Psoas muscle (tissue), 7 donors: ENCODE measurements at regions not wholly inside any gene's neighbourhood (a gene's known extent, or its start where the extent isn't known, plus 50 kb on each side); places are given as distances from the start of the nearest gene placed in this dataset.

Experiments
- ATAC-seq, 4 donors: fragments of 200-7000 bp; cut with Tn5 transposase; one replicate each; pipeline ENCODE4 v1.9.1; 2020; ENCODE audit warnings: moderate library complexity in 3 of 4, mild to moderate bottlenecking in 2 of 4
- DNase-seq, 2 donors: peaks; one replicate each; pipeline ENCODE4 v3.0.0-alpha.2; 2020
- H3K27ac ChIP-seq: fragments of 200-600 bp; one replicate; pipeline ENCODE4 v1.8.0; 2022
- H3K27me3 ChIP-seq, 3 donors: fragments of 200-600 bp in 1 of 3; one replicate each; pipeline versions ENCODE4 v1.6.1 to v1.8.0; 2013 to 2022; ENCODE audit warnings: low read length in 2 of 3, mild to moderate bottlenecking in 2 of 3, moderate library complexity in 1 of 3; ENCODE audit not compliant: insufficient read depth in 3 of 3
- H3K36me3 ChIP-seq, 2 donors: fragments of 200-600 bp in 1 of 2; one replicate each; pipeline versions ENCODE4 v1.6.1 to v1.8.0; 2013 to 2022; ENCODE audit warnings: low read depth in 1 of 2, mild to moderate bottlenecking in 1 of 2, moderate library complexity in 1 of 2; ENCODE audit not compliant: insufficient read depth in 1 of 2
- H3K4me1 ChIP-seq: fragments of 200-600 bp; one replicate; pipeline ENCODE4 v1.8.0; 2022
- H3K4me3 ChIP-seq: fragments of 200-600 bp; one replicate; pipeline ENCODE4 v1.8.0; 2022; ENCODE audit warnings: mild to moderate bottlenecking
- H3K9me3 ChIP-seq: fragments of 200-600 bp; one replicate; pipeline ENCODE4 v1.8.0; 2022
- WGBS, 3 donors: extraction: QIAGEN DNeasy Blood & Tissue Kit; methylation state at CpG; one replicate each; pipeline versions ENCODE4 v1.1.6 to v1.1.7; 2013; 5-methylcytosine and 5-hydroxymethylcytosine counted together
- intact Hi-C, 2 donors: fragments of 100-400 bp; cut with DNase I; formaldehyde crosslinking; loops; one replicate each; pipeline versions ENCODE4 v1.11.0 to v1.14.2; 2022
- TF ChIP-seq, protein P1 (sequence below): fragments of 200-600 bp; IDR thresholded peaks from one replicate; pipeline ENCODE4 v1.8.0; 2022; ENCODE audit warnings: antibody characterized with exemption
- donor health status: healthy with polysubstance abuse.
- donor health status: DM: no; HTN: no; CAD: no; lungs with moderate emphysema.
- donor health status: Bipolar disorder and iron deficiency.
- donor health status: healthy.
- donor health status: DM: yes; HTN: yes; CAD: no.
- donor health status: DM: no; HTN: no; CAD: no.
- donor health status: DM: yes; HTN: yes; CAD: no.

DNA sequence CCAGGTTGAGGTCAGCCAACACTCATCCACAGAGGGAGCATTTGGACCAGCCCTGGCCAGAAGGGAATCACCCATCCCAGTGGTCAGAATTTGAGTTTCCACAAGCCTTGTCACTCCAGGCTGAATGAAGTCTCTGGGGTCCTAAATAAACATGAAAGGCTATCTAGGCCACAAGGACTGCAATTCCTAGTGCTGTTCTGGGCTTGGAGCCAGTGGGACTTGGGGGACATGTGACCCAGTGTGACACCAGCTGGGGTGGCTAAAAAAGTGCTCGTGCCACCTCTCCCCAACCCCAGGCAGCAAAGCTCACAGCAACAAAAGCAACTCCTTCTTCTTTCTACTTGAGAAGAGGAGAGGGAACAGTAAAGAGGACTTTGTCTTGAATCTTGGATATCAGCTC is 91.7 kb downstream of the MDH1 start:
- Histone ChIP-seq H3K27me3 (no peaks in the 10 kb centered on the region), H3K4me3 (no peak overlapping the region), H3K4me1 (peaks cover 5% of the 10 kb centered on the region), H3K36me3 (no peaks in the 10 kb centered on the region), H3K27ac (no peak overlapping the region), H3K9me3 (no peaks in the 10 kb centered on the region)
- peak; percentile 27 to 85 (median 76) for ATAC-seq
- intact Hi-C loops, result no loop called here
- WGBS, 3 donors, result 17 to 41% (median 36%) methylated on average over 1 of the region's 1 CpG
- TF ChIP-seq, protein P1, sequence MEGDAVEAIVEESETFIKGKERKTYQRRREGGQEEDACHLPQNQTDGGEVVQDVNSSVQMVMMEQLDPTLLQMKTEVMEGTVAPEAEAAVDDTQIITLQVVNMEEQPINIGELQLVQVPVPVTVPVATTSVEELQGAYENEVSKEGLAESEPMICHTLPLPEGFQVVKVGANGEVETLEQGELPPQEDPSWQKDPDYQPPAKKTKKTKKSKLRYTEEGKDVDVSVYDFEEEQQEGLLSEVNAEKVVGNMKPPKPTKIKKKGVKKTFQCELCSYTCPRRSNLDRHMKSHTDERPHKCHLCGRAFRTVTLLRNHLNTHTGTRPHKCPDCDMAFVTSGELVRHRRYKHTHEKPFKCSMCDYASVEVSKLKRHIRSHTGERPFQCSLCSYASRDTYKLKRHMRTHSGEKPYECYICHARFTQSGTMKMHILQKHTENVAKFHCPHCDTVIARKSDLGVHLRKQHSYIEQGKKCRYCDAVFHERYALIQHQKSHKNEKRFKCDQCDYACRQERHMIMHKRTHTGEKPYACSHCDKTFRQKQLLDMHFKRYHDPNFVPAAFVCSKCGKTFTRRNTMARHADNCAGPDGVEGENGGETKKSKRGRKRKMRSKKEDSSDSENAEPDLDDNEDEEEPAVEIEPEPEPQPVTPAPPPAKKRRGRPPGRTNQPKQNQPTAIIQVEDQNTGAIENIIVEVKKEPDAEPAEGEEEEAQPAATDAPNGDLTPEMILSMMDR, result no peak
- DNase-seq, result no peak

DNA sequence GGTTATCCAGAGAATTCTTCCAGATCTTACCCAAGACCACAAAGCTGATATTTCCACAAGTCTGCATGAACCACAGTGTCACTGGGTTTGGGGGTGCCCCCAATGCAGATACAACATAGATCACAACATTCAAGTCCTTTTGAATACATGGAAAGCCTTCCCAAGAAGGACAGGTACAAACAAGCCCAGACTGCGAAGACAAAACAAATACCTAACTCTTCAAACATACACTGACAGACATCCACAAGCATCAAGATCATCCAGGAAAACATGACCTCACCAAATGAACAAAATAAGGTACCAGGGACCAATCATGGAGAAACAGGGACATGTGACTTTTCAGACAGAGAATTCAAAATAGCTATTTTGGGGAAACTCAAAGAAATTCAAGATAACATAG is 93.1 kb downstream of the MDH1 start:
- intact Hi-C loops, result no loop called here
- H3K9me3 ChIP-seq, result no peaks in the 10 kb centered on the region
- no peak overlapping the region for H3K27ac ChIP-seq
- H3K27me3 ChIP-seq, result no peaks in the 10 kb centered on the region
- no peak for ATAC-seq
- H3K4me3 ChIP-seq, result no peak overlapping the region
- H3K4me1 ChIP-seq, result peaks cover 5% of the 10 kb centered on the region
- DNase-seq, result no peak
- 94 to 100% (median 100%) methylated on average over 1 of the region's 1 CpG for WGBS, 3 donors
- H3K36me3 ChIP-seq, result no peaks in the 10 kb centered on the region
- TF ChIP-seq, protein P1, result no peak

DNA sequence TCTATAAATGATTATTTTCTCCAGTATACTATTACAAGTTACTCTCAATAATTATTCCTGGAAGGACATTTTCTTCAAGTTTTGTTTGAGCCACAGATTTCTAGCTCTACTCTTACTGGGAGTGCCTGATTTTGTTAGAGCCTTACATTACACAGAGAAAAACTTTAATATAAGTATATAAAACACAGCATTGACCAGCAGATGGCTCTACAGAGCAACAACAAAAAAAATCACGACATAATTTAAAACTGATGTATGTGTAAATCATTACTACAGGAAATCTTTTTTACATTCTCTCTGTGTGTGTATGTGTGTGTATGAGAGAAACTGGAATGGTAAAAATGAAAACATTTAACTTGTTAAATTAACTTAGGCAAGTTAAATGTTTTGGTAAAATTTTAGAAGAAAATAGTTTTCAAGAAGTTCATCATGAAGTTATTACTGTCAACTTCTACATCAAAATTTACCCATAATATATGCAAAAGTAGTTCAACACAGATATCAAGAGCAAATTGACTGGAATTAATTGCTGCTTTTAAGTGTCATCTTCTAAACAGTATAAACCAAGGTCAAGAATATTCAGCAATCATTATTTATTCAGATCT is 103.3 kb downstream of the MDH1 start:
- Histone ChIP-seq H3K4me3 (no peak overlapping the region), H3K27ac (no peak overlapping the region), H3K36me3 (no peaks in the 10 kb centered on the region), H3K4me1 (no peaks in the 10 kb centered on the region), H3K9me3 (no peaks in the 10 kb centered on the region), H3K27me3 (no peaks in the 10 kb centered on the region)
- DNase-seq (no peak), ATAC-seq (peak; percentile 46 to 80 (median 67))
- 0 to 2% (median 0%) methylated on average over 1 of the region's 1 CpG for WGBS, 3 donors
- TF ChIP-seq, protein P1, result peak; percentile 71
- intact Hi-C loops, result loop anchor here (2.0 to 10.0 kb wide), 2 partner anchors 193 to 197 kb away; no protein-coding TSS in a partner anchor

DNA sequence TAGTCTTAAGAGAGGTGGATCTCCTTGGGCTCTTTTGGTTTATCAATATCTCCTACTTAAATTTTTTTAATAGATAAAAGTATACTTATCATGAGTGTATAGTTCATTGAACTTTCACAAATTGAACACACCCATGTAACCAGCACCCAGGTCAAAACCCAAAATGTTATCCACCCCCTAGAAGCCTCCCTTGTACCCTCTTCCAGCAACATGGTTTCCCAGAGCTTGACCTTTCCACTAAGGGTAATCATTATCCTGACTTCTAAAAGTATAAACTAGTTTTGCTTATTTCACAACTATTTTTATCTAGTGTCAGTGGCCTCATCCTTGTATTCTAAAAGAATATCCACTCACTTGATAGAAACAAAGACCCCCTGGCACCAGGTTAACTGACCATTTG is 106.8 kb downstream of the MDH1 start:
- intact Hi-C loops, result loop anchor here (5.0 to 10.0 kb wide), 2 partner anchors 167 to 189 kb away; no protein-coding TSS in a partner anchor
- H3K9me3 ChIP-seq, result no peaks in the 10 kb centered on the region

More for the DNA sequence above, 106.8 kb downstream of the MDH1 start:
- H3K36me3 ChIP-seq, result no peaks in the 10 kb centered on the region
- H3K4me3 ChIP-seq, result no peak overlapping the region
- TF ChIP-seq, protein P1, result no peak
- no peak for ATAC-seq
- no peaks in the 10 kb centered on the region for H3K4me1 ChIP-seq
- H3K27ac ChIP-seq, result no peak overlapping the region
- no peaks in the 10 kb centered on the region for H3K27me3 ChIP-seq
- no peak for DNase-seq
